ENCODE measurements at regions not wholly inside any gene's neighbourhood (a gene's known extent, or its start where the extent isn't known, plus 50 kb on each side); places are given as distances from the start of the nearest gene placed in this dataset.

- H3K4me1 ChIP-seq (ENCODE audit: control insufficient read depth in 1 of 2, low read depth in 2 of 2) = peaks cover 0 to 5% of the 10 kb centered on the region in 2 donors
- no peaks in the 10 kb centered on the region for H3K9me3 ChIP-seq
- no peak for TF ChIP-seq CTCF (IDR thresholded peaks at IDR 0.05)
- ATAC-seq (ENCODE audit: insufficient number of reproducible peaks, low FRiP score, low read depth) (no peak), DNase-seq (ENCODE audit: low spot score) (no peak)
- no peak overlapping the region for H3K4me3 ChIP-seq
- H3K36me3 ChIP-seq = no peaks in the 10 kb centered on the region
- no peaks in the 10 kb centered on the region for H3K27me3 ChIP-seq (replicated peaks; ENCODE audit: insufficient read depth)
- H3K27ac ChIP-seq = no peak overlapping the region
Measured at GRCh38 chr2:150100336-150100735, 387.1 kb downstream of the RND3 start.

GRCh38 chr2:150099805-150100204 is 387.7 kb downstream of the RND3 start:
- Histone ChIP-seq H3K9me3 (no peaks in the 10 kb centered on the region), H3K27ac (no peak overlapping the region), H3K27me3 (replicated peaks; ENCODE audit: insufficient read depth) (no peaks in the 10 kb centered on the region), H3K36me3 (no peaks in the 10 kb centered on the region), H3K4me3 (no peak overlapping the region), H3K4me1 (ENCODE audit: control insufficient read depth in 1 of 2, low read depth in 2 of 2) (peaks cover 0 to 5% of the 10 kb centered on the region in 2 donors)
- no peak for ATAC-seq (ENCODE audit: insufficient number of reproducible peaks, low FRiP score, low read depth)
- no peak for TF ChIP-seq CTCF (IDR thresholded peaks at IDR 0.05)
- no peak for DNase-seq (ENCODE audit: low spot score)

GRCh38 chr2:150097901-150098531 is 389.5 kb downstream of the RND3 start:
- no peak for ATAC-seq (ENCODE audit: insufficient number of reproducible peaks, low FRiP score, low read depth)
- no peak for DNase-seq (ENCODE audit: low spot score)
- Histone ChIP-seq H3K4me1 (ENCODE audit: control insufficient read depth in 1 of 2, low read depth in 2 of 2) (peaks cover 0 to 5% of the 10 kb centered on the region in 2 donors), H3K27me3 (replicated peaks; ENCODE audit: insufficient read depth) (no peaks in the 10 kb centered on the region), H3K36me3 (no peaks in the 10 kb centered on the region), H3K27ac (no peak overlapping the region), H3K4me3 (no peak overlapping the region), H3K9me3 (no peaks in the 10 kb centered on the region)
- no peak for TF ChIP-seq CTCF (IDR thresholded peaks at IDR 0.05)

GRCh38 chr2:150097402-150097801 is 390.1 kb downstream of the RND3 start:
- H3K27me3 ChIP-seq (replicated peaks; ENCODE audit: insufficient read depth) = no peaks in the 10 kb centered on the region
- TF ChIP-seq CTCF (IDR thresholded peaks at IDR 0.05) = no peak
- no peak overlapping the region for H3K4me3 ChIP-seq
- ATAC-seq (ENCODE audit: insufficient number of reproducible peaks, low FRiP score, low read depth) (no peak), DNase-seq (ENCODE audit: low spot score) (no peak)
- H3K9me3 ChIP-seq = no peaks in the 10 kb centered on the region
- no peak overlapping the region for H3K27ac ChIP-seq
- peaks cover 0 to 5% of the 10 kb centered on the region in 2 donors for H3K4me1 ChIP-seq (ENCODE audit: control insufficient read depth in 1 of 2, low read depth in 2 of 2)
- no peaks in the 10 kb centered on the region for H3K36me3 ChIP-seq

GRCh38 chr2:150095361-150096095 is 391.9 kb downstream of the RND3 start:
- H3K36me3 ChIP-seq = no peaks in the 10 kb centered on the region
- peaks cover 0 to 5% of the 10 kb centered on the region in 2 donors for H3K4me1 ChIP-seq (ENCODE audit: control insufficient read depth in 1 of 2, low read depth in 2 of 2)
- TF ChIP-seq CTCF (IDR thresholded peaks at IDR 0.05) = no peak
- no peaks in the 10 kb centered on the region for H3K27me3 ChIP-seq (replicated peaks; ENCODE audit: insufficient read depth)
- ATAC-seq (ENCODE audit: insufficient number of reproducible peaks, low FRiP score, low read depth) = no peak
- DNase-seq (ENCODE audit: low spot score) = no peak
- H3K4me3 ChIP-seq = no peak overlapping the region
- no peaks in the 10 kb centered on the region for H3K9me3 ChIP-seq
- no peak overlapping the region for H3K27ac ChIP-seq

Measured in thoracic aorta (tissue), 2 donors.